HL-60 (cell line): ENCODE measurements at regions not wholly inside any gene's neighbourhood (a gene's known extent, or its start where the extent isn't known, plus 50 kb on each side); places are given as distances from the start of the nearest gene placed in this dataset.

Source experiments
- CTCF ChIP-seq: IDR thresholded peaks from one replicate; pipeline ENCODE4 v1.5.1; 2011; ENCODE audit warnings: low read length, control low read depth, inconsistent platforms; ENCODE audit not compliant: insufficient read depth
- GABPA ChIP-seq: IDR thresholded peaks from 2 replicates; pipeline ENCODE4 v1.6.1; 2012; ENCODE audit warnings: low read depth
- POLR2AphosphoS5 ChIP-seq: IDR thresholded peaks from 2 replicates; pipeline ENCODE4 v1.6.1; 2012; ENCODE audit warnings: low read depth
- REST ChIP-seq: IDR thresholded peaks from 2 replicates; pipeline ENCODE4 v1.6.1; 2012; ENCODE audit warnings: low read depth; ENCODE audit not compliant: insufficient replicate concordance

GRCh38 chr11:103842795-103843194, 193.6 kb upstream of the DDI1 start:
- TF ChIP-seq CTCF (no peak), POLR2AphosphoS5 (no peak), REST (no peak), GABPA (no peak)
